ENCODE measurements at regions not wholly inside any gene's neighbourhood (a gene's known extent, or its start where the extent isn't known, plus 50 kb on each side); places are given as distances from the start of the nearest gene placed in this dataset.
A peak's percentile ranks its signal among the peaks of the same experiment; 100 is the strongest.

GRCh38 chr2:172680436-172681068 lies 55.1 kb upstream of the RAPGEF4 start:
- Histone ChIP-seq H3K36me3 (no peaks in the 10 kb centered on the region), H3K27me3 (no peaks in the 10 kb centered on the region), H3K4me3 (no peak overlapping the region), H3K27ac (peak overlapping the region; percentile 49 to 52), H3K4me1 (no peaks in the 10 kb centered on the region), H3K9me3 (no peaks in the 10 kb centered on the region)
- intact Hi-C loops (cut with DNase I; ENCODE audit: low total_unique reads), result no loop called here
- TF ChIP-seq CTCF (IDR thresholded peaks at IDR 0.05), result no peak
- no peak for TF ChIP-seq POLR2A (IDR thresholded peaks at IDR 0.05)
- peak in 1 of 2 donors; percentile 39 for DNase-seq

GRCh38 chr2:172685467-172685866 lies 50.2 kb upstream of the RAPGEF4 start:
- no peak for DNase-seq
- Histone ChIP-seq H3K9me3 (no peaks in the 10 kb centered on the region), H3K27me3 (no peaks in the 10 kb centered on the region), H3K4me3 (no peak overlapping the region), H3K4me1 (no peaks in the 10 kb centered on the region), H3K36me3 (no peaks in the 10 kb centered on the region), H3K27ac (no peak overlapping the region)
- TF ChIP-seq POLR2A (IDR thresholded peaks at IDR 0.05) (no peak), CTCF (IDR thresholded peaks at IDR 0.05) (no peak)
- intact Hi-C loops (cut with DNase I; ENCODE audit: low total_unique reads), result no loop called here
